ENCODE measurements at regions not wholly inside any gene's neighbourhood (a gene's known extent, or its start where the extent isn't known, plus 50 kb on each side); places are given as distances from the start of the nearest gene placed in this dataset.

DNA sequence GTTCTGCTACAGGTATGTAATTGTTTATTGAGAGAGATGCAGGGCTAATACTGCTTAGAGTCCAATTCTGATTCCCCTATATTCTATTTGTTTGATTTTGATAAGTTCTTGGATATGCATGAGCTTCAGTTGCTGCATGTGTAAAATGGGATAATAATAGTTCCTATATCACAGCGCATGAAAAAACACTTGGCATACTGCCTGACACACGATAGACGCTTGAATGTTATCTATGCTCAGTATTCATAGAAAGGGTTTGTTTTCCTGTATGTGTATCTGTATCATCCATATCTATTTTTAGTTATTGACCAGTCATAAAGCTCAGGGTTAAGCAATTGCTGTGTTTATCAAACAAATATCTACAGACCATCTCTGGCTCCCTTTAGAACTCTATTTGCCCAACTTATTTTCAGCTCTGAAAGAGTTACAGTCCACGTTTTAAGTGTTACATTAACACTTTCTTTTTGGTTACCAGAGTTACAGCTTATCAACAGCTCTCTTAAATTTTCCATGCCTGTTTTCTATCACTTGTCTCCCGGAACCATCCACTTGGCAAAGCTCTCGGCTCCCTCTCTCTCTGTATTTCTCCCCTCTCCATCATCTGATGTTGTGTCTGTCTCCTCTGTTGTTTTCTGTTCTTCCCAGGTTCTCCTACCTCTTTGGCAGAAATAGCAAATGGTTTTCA lies 334.8 kb downstream of the CBLN1 start:
- no peaks in the 10 kb centered on the region for H3K27me3 Mint-ChIP-seq
- H3K4me3 Mint-ChIP-seq, result no peak overlapping the region
- Histone ChIP-seq H3K27ac (ENCODE audit: low read depth, low read length) (no peak overlapping the region), H3K4me1 (ENCODE audit: insufficient read depth, low read length) (no peaks in the 10 kb centered on the region), H3K9me3 (ENCODE audit: control insufficient read depth in 1 of 2, low read length in 2 of 2) (no peaks in the 10 kb centered on the region), H3K27me3 (ENCODE audit: insufficient read depth, low read length) (no peaks in the 10 kb centered on the region), H3K4me3 (ENCODE audit: low read length in 2 of 2) (no peak overlapping the region), H3K36me3 (ENCODE audit: insufficient read depth, low read length) (no peaks in the 10 kb centered on the region)
- ChIA-PET CTCF (ENCODE audit: partially characterized antibody) (no interaction called here), POLR2A (ENCODE audit: partially characterized antibody) (no interaction called here)
- no peaks in the 10 kb centered on the region for H3K4me1 Mint-ChIP-seq
- no peak for DNase-seq
- intact Hi-C loops (cut with micrococcal nuclease), result no loop called here
- peaks cover 0 to 16% (median 2%) of the 10 kb centered on the region in 8 donors for H3K9me3 Mint-ChIP-seq
- no peaks in the 10 kb centered on the region for H3K36me3 Mint-ChIP-seq
- H3K27ac Mint-ChIP-seq, result no peak overlapping the region

GRCh38 chr16:48942996-48943395 lies 333.0 kb upstream of the N4BP1 start:
- H3K27me3 ChIP-seq (ENCODE audit: insufficient read depth, low read length), result no peaks in the 10 kb centered on the region
- H3K27ac ChIP-seq (ENCODE audit: low read depth, low read length), result no peak overlapping the region
- ChIA-PET CTCF (ENCODE audit: partially characterized antibody) (no interaction called here), POLR2A (ENCODE audit: partially characterized antibody) (no interaction called here)
- no peak overlapping the region for H3K4me3 ChIP-seq (ENCODE audit: low read length in 2 of 2)
- Mint-ChIP-seq H3K9me3 (peaks cover 0 to 5% (median 3%) of the 10 kb centered on the region in 8 donors), H3K36me3 (no peaks in the 10 kb centered on the region), H3K4me1 (no peaks in the 10 kb centered on the region), H3K27me3 (no peaks in the 10 kb centered on the region), H3K27ac (no peak overlapping the region), H3K4me3 (no peak overlapping the region)
- no peaks in the 10 kb centered on the region for H3K9me3 ChIP-seq (ENCODE audit: control insufficient read depth in 1 of 2, low read length in 2 of 2)
- H3K4me1 ChIP-seq (ENCODE audit: insufficient read depth, low read length), result no peaks in the 10 kb centered on the region
- H3K36me3 ChIP-seq (ENCODE audit: insufficient read depth, low read length), result no peaks in the 10 kb centered on the region
- intact Hi-C loops (cut with micrococcal nuclease), result no loop called here
- DNase-seq, result no peak

DNA sequence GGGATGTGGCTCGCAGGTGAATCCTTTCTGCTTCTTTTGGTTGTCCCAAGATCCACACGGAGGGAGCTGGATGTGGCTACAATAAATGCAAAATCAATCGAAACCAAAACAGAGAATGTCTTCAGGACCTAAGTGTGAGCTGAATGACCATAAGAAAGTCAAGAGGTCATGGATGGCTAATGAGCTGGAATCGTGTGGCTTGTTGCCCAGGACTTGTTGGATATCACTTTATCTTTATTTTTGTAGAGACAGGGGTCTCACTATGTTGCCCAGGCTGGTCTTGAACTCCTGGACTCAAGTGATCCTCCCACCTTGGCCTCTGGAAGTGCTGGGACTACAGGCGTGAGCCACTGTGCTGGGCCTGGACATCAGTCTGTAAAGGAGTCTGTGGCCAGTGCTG lies 326.8 kb upstream of the N4BP1 start:
- no peaks in the 10 kb centered on the region for H3K36me3 Mint-ChIP-seq
- no peaks in the 10 kb centered on the region for H3K9me3 ChIP-seq (ENCODE audit: control insufficient read depth in 1 of 2, low read length in 2 of 2)
- H3K27me3 ChIP-seq (ENCODE audit: insufficient read depth, low read length), result no peaks in the 10 kb centered on the region
- CTCF ChIA-PET (ENCODE audit: partially characterized antibody), result interaction anchor here (0.6 kb wide), 1 partner anchor 20 kb away, joined by 3 read pairs; no protein-coding TSS in a partner anchor
- DNase-seq, result no peak
- H3K27ac ChIP-seq (ENCODE audit: low read depth, low read length), result no peak overlapping the region
- H3K4me1 Mint-ChIP-seq, result no peaks in the 10 kb centered on the region
- H3K4me3 ChIP-seq (ENCODE audit: low read length in 2 of 2), result no peak overlapping the region
- intact Hi-C loops (cut with micrococcal nuclease), result no loop called here
- no peaks in the 10 kb centered on the region for H3K27me3 Mint-ChIP-seq
- no peak overlapping the region for H3K4me3 Mint-ChIP-seq
- POLR2A ChIA-PET (ENCODE audit: partially characterized antibody), result no interaction called here
- no peaks in the 10 kb centered on the region for H3K36me3 ChIP-seq (ENCODE audit: insufficient read depth, low read length)
- no peak overlapping the region for H3K27ac Mint-ChIP-seq
- H3K4me1 ChIP-seq (ENCODE audit: insufficient read depth, low read length), result no peaks in the 10 kb centered on the region
- peaks cover 0 to 7% (median 2%) of the 10 kb centered on the region in 8 donors for H3K9me3 Mint-ChIP-seq

- Histone ChIP-seq H3K4me3 (ENCODE audit: low read length in 2 of 2) (no peak overlapping the region), H3K4me1 (ENCODE audit: insufficient read depth, low read length) (no peaks in the 10 kb centered on the region), H3K36me3 (ENCODE audit: insufficient read depth, low read length) (no peaks in the 10 kb centered on the region), H3K27me3 (ENCODE audit: insufficient read depth, low read length) (no peaks in the 10 kb centered on the region), H3K9me3 (ENCODE audit: control insufficient read depth in 1 of 2, low read length in 2 of 2) (no peaks in the 10 kb centered on the region), H3K27ac (ENCODE audit: low read depth, low read length) (no peak overlapping the region)
- no peak overlapping the region for H3K4me3 Mint-ChIP-seq
- H3K27me3 Mint-ChIP-seq, result no peaks in the 10 kb centered on the region
- no peaks in the 10 kb centered on the region for H3K36me3 Mint-ChIP-seq
- H3K27ac Mint-ChIP-seq, result no peak overlapping the region
- ChIA-PET POLR2A (ENCODE audit: partially characterized antibody) (no interaction called here), CTCF (ENCODE audit: partially characterized antibody) (no interaction called here)
- H3K4me1 Mint-ChIP-seq, result no peaks in the 10 kb centered on the region
- peaks cover 0 to 9% (median 5%) of the 10 kb centered on the region in 8 donors for H3K9me3 Mint-ChIP-seq
- intact Hi-C loops (cut with micrococcal nuclease), result no loop called here
- no peak for DNase-seq
Observed at GRCh38 chr16:48932216-48932855, 322.4 kb upstream of the N4BP1 start.

- peaks cover 0 to 17% (median 9%) of the 10 kb centered on the region in 8 donors for H3K9me3 Mint-ChIP-seq
- H3K27ac Mint-ChIP-seq, result no peak overlapping the region
- Histone ChIP-seq H3K27ac (ENCODE audit: low read depth, low read length) (no peak overlapping the region), H3K27me3 (ENCODE audit: insufficient read depth, low read length) (no peaks in the 10 kb centered on the region), H3K9me3 (ENCODE audit: control insufficient read depth in 1 of 2, low read length in 2 of 2) (no peaks in the 10 kb centered on the region), H3K36me3 (ENCODE audit: insufficient read depth, low read length) (no peaks in the 10 kb centered on the region), H3K4me3 (ENCODE audit: low read length in 2 of 2) (no peak overlapping the region), H3K4me1 (ENCODE audit: insufficient read depth, low read length) (no peaks in the 10 kb centered on the region)
- intact Hi-C loops (cut with micrococcal nuclease), result no loop called here
- H3K4me1 Mint-ChIP-seq, result no peaks in the 10 kb centered on the region
- no peak for DNase-seq
- POLR2A ChIA-PET (ENCODE audit: partially characterized antibody), result no interaction called here
- no peaks in the 10 kb centered on the region for H3K27me3 Mint-ChIP-seq
- no peak overlapping the region for H3K4me3 Mint-ChIP-seq
- CTCF ChIA-PET (ENCODE audit: partially characterized antibody), result no interaction called here
- no peaks in the 10 kb centered on the region for H3K36me3 Mint-ChIP-seq
Observed at GRCh38 chr16:48930951-48931553, 321.1 kb upstream of the N4BP1 start.

DNA sequence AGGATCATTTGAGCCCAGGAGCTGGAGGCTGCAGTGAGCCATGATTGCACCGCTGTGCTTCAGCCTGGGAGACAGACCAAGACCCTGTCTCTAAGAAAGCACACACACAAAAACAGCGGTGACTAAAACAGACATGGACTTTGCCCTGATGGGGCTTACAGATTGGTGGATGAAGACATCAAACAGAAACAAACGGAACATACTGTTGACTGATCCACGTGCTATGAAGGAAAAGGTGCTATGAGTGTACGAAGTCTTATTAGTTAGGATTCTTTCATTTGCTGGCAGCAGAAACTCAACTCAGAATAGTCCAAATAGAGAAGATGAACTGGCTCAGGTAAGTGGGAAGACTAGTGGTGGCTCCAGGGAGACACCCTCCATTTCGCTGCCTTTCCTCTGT lies 309.8 kb upstream of the N4BP1 start:
- ChIA-PET CTCF (ENCODE audit: partially characterized antibody) (no interaction called here), POLR2A (ENCODE audit: partially characterized antibody) (no interaction called here)
- H3K9me3 ChIP-seq (ENCODE audit: control insufficient read depth in 1 of 2, low read length in 2 of 2), result no peaks in the 10 kb centered on the region
- no peak overlapping the region for H3K4me3 Mint-ChIP-seq
- H3K27ac Mint-ChIP-seq, result no peak overlapping the region
- H3K27me3 ChIP-seq (ENCODE audit: insufficient read depth, low read length), result no peaks in the 10 kb centered on the region
- no peaks in the 10 kb centered on the region for H3K36me3 Mint-ChIP-seq
- no peak overlapping the region for H3K4me3 ChIP-seq (ENCODE audit: low read length in 2 of 2)
- H3K4me1 ChIP-seq (ENCODE audit: insufficient read depth, low read length), result no peaks in the 10 kb centered on the region
- H3K4me1 Mint-ChIP-seq, result no peaks in the 10 kb centered on the region
- H3K9me3 Mint-ChIP-seq, result peaks cover 0 to 14% (median 6%) of the 10 kb centered on the region in 8 donors
- H3K36me3 ChIP-seq (ENCODE audit: insufficient read depth, low read length), result no peaks in the 10 kb centered on the region
- H3K27ac ChIP-seq (ENCODE audit: low read depth, low read length), result no peak overlapping the region
- intact Hi-C loops (cut with micrococcal nuclease), result no loop called here
- no peaks in the 10 kb centered on the region for H3K27me3 Mint-ChIP-seq
- DNase-seq, result no peak

DNA sequence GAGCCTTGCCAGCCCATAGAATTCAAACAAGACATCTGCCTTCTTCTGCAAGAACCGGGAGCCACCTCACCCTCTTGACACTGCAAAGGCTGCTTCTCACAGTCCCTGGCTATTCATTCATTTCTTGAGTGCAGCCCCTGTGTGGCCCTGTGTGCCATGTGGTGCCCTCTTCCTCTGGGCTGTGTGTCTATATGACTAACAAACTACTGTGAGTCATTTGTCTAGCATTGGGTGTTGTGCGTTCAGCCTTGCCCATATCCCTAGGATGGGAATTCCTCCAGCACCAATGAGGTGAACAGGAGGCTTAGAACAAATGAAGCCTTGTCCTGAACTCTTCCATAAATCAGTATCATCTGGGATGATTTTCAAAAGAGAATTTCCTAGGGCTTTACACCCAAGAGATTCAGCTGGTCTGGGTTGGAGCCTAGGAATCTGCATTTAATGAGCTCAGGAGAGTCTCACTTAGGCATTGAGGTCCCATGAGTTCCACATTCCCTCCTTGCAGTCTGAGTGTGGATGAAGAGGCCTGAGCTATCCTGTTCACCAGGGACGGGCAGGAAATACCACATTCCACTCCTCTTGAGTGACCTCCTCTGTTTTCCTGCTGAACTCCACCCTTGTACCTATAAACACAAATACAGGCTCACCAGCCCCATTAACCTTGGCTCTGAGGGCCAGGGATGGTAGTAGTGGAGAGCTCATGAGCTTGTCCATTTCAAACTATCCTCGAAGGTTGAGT lies 308.7 kb upstream of the N4BP1 start:
- ChIA-PET POLR2A (ENCODE audit: partially characterized antibody) (no interaction called here), CTCF (ENCODE audit: partially characterized antibody) (no interaction called here)
- no peaks in the 10 kb centered on the region for H3K36me3 ChIP-seq (ENCODE audit: insufficient read depth, low read length)
- H3K9me3 ChIP-seq (ENCODE audit: control insufficient read depth in 1 of 2, low read length in 2 of 2), result no peaks in the 10 kb centered on the region
- H3K27ac ChIP-seq (ENCODE audit: low read depth, low read length), result no peak overlapping the region
- no peaks in the 10 kb centered on the region for H3K4me1 ChIP-seq (ENCODE audit: insufficient read depth, low read length)
- Mint-ChIP-seq H3K27me3 (no peaks in the 10 kb centered on the region), H3K4me1 (no peaks in the 10 kb centered on the region), H3K36me3 (no peaks in the 10 kb centered on the region), H3K27ac (no peak overlapping the region), H3K9me3 (peaks cover 0 to 14% (median 7%) of the 10 kb centered on the region in 8 donors), H3K4me3 (no peak overlapping the region)
- intact Hi-C loops (cut with micrococcal nuclease), result no loop called here
- no peaks in the 10 kb centered on the region for H3K27me3 ChIP-seq (ENCODE audit: insufficient read depth, low read length)
- DNase-seq, result no peak
- no peak overlapping the region for H3K4me3 ChIP-seq (ENCODE audit: low read length in 2 of 2)

All from CD4-positive, alpha-beta memory T cell (primary cell).